UCSD-AML1 (cell line): ENCODE measurements at regions not wholly inside any gene's neighbourhood (a gene's known extent, or its start where the extent isn't known, plus 50 kb on each side); places are given as distances from the start of the nearest gene placed in this dataset.

Experiments
- DNase-seq: peaks from one replicate; lab custom pipeline; 2025; ENCODE audit not compliant: unreplicated experiment; lab: John Stamatoyannopoulos, UW

GRCh38 chr20:41800040-41800439 lies 181.9 kb upstream of the CHD6 start:
- no peak for DNase-seq

GRCh38 chr20:41798930-41799502 lies 180.8 kb upstream of the CHD6 start:
- DNase-seq = no peak

GRCh38 chr20:41786158-41786557 lies 168.0 kb upstream of the CHD6 start:
- no peak for DNase-seq

- no peak for DNase-seq
These were observed 166.2 kb upstream of the CHD6 start for GRCh38 chr20:41784209-41784958.

- no peak for DNase-seq
These were observed 165.4 kb upstream of the CHD6 start for GRCh38 chr20:41783423-41784208.

- no peak for DNase-seq
These were observed 164.7 kb upstream of the CHD6 start for GRCh38 chr20:41782730-41783406.

GRCh38 chr20:41782255-41782654 lies 164.1 kb upstream of the CHD6 start:
- DNase-seq = no peak

- no peak for DNase-seq
These were observed 158.2 kb upstream of the CHD6 start for GRCh38 chr20:41776421-41776820.

GRCh38 chr20:41774291-41774690 lies 156.1 kb upstream of the CHD6 start:
- no peak for DNase-seq

GRCh38 chr20:41770965-41771364 lies 152.8 kb upstream of the CHD6 start:
- DNase-seq = no peak

- no peak for DNase-seq
These were observed 152.2 kb upstream of the CHD6 start for GRCh38 chr20:41770427-41770826.

GRCh38 chr20:41769592-41770018 lies 151.4 kb upstream of the CHD6 start:
- DNase-seq = no peak

- no peak for DNase-seq
These were observed 132.0 kb upstream of the CHD6 start for GRCh38 chr20:41750137-41750536.

- DNase-seq = no peak
These were observed 130.8 kb upstream of the CHD6 start for GRCh38 chr20:41748756-41749582.

- no peak for DNase-seq
These were observed 129.9 kb upstream of the CHD6 start for GRCh38 chr20:41748051-41748450.

- DNase-seq = no peak
These were observed 129.0 kb upstream of the CHD6 start for GRCh38 chr20:41747226-41747625.

GRCh38 chr20:41746635-41747034 lies 128.5 kb upstream of the CHD6 start:
- no peak for DNase-seq

- DNase-seq = peak; percentile 38
These were observed 120.5 kb upstream of the CHD6 start for GRCh38 chr20:41738604-41739206.

- no peak for DNase-seq
These were observed 117.8 kb upstream of the CHD6 start for GRCh38 chr20:41735949-41736348.

- peak; percentile 23 for DNase-seq
These were observed 116.3 kb upstream of the CHD6 start for GRCh38 chr20:41734506-41734945.
